Breast epithelium (tissue), 4 donors: ENCODE measurements at regions not wholly inside any gene's neighbourhood (a gene's known extent, or its start where the extent isn't known, plus 50 kb on each side); places are given as distances from the start of the nearest gene placed in this dataset.

ENCODE experiments used
- DNase-seq, 2 donors: peaks; one replicate each; pipeline ENCODE4 v3.0.0-alpha.2; 2019; ENCODE audit warnings: low spot score in 2 of 2
- H3K27ac ChIP-seq, 2 donors: fragments of 200-600 bp; sonication (generic) in 1 of 2; one replicate each; pipeline ENCODE4 v1.5.1; 2016 to 2019; ENCODE audit warnings: mild to moderate bottlenecking in 1 of 2
- H3K27me3 ChIP-seq, 2 donors: fragments of 200-600 bp; sonication (generic) in 1 of 2; one replicate each; pipeline versions ENCODE4 v1.5.1 to v1.6.0; 2017 to 2019; ENCODE audit warnings: control low read depth in 1 of 2, mild to moderate bottlenecking in 1 of 2
- H3K36me3 ChIP-seq: fragments of 200-600 bp; one replicate; pipeline ENCODE4 v1.5.1; 2019
- H3K4me1 ChIP-seq, 2 donors: fragments of 200-600 bp; sonication (generic); one replicate each; pipeline ENCODE4 v1.5.1; 2016 to 2019; ENCODE audit warnings: control low read depth in 1 of 2
- H3K4me3 ChIP-seq, 3 donors: fragments of 200-600 bp; sonication (generic); 1 replicate in 2 of 3; 2 replicates in 1 of 3; pipeline ENCODE4 v1.5.1; 2016 to 2019; ENCODE audit warnings: mild to moderate bottlenecking in 3 of 3, moderate library complexity in 2 of 3
- H3K9me3 ChIP-seq, 2 donors: fragments of 200-600 bp; sonication (generic) in 1 of 2; one replicate each; pipeline ENCODE4 v1.5.1; 2016 to 2019; ENCODE audit warnings: control low read depth in 1 of 2
- CTCF ChIP-seq, 3 donors: fragments of 450-650 bp; IDR thresholded peaks; one replicate each; pipeline ENCODE4 v1.5.1; 2016 to 2017; ENCODE audit warnings: antibody characterized with exemption in 3 of 3, mild to moderate bottlenecking in 3 of 3, moderate library complexity in 3 of 3
- POLR2A ChIP-seq: fragments of 450-650 bp; IDR thresholded peaks from one replicate; pipeline ENCODE4 v1.6.1; 2016; ENCODE audit warnings: antibody characterized with exemption, mild to moderate bottlenecking, moderate library complexity
- POLR2AphosphoS5 ChIP-seq, 3 donors: sonication (generic); formaldehyde crosslinking; IDR thresholded peaks; one replicate each; pipeline ENCODE4 v1.6.1; 2017; ENCODE audit warnings: antibody characterized with exemption in 3 of 3
- intact Hi-C: fragments of 100-400 bp; cut with DNase I; formaldehyde crosslinking; loops from one replicate; pipeline ENCODE4 v1.15.1; 2023; ENCODE audit warnings: low total_unique reads

DNA sequence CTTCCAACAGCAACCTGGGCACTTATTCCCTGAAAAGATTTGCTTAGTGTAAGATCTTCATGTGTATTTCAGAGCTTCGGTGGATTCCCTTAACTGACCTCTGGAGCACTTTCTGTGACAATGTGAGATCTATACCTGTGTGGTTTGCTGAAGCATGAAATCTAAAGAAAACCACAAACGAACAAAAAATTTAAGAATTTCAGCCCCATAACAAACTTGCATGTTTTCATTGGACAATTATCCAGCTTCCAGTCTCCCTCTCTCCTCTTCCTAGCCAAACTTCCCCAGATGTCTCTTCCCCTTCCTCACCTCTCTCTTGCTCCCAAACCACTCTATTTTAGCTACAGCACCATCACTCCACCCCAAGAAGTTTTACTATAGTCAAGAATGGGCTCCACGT, 279.9 kb upstream of the SORCS1 start:
- Histone ChIP-seq H3K4me1 (no peaks in the 10 kb centered on the region), H3K27ac (no peak overlapping the region), H3K9me3 (no peaks in the 10 kb centered on the region), H3K4me3 (no peak overlapping the region), H3K36me3 (no peaks in the 10 kb centered on the region), H3K27me3 (no peaks in the 10 kb centered on the region)
- DNase-seq, result no peak
- intact Hi-C loops, result no loop called here
- TF ChIP-seq POLR2A (no peak), CTCF (IDR thresholded peaks at IDR 0.05) (no peak), POLR2AphosphoS5 (IDR thresholded peaks at IDR 0.05) (no peak)

DNA sequence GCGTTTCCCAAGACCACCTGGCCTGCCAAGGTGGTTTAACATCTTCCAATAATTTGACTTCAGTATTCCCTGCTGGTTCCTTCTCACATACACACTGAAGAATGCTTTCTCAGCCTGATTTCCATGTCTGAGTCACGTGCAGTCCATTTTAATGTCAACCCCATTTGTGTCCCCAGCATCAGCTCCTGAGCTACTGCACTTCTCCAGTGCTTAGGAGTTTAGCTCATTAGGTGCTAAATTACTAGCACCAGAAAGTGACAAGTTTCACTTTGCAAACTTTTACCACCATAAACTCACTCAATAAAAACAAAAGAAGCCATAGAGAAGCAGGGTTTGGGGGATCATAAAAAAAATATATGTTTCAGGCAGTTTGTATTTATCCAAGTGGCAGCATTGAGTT, 279.3 kb upstream of the SORCS1 start:
- no peak for DNase-seq
- TF ChIP-seq POLR2A (no peak), CTCF (IDR thresholded peaks at IDR 0.05) (no peak)
- no peak overlapping the region for H3K27ac ChIP-seq
- H3K36me3 ChIP-seq, result no peaks in the 10 kb centered on the region
- no peak overlapping the region for H3K4me3 ChIP-seq
- H3K27me3 ChIP-seq, result no peaks in the 10 kb centered on the region
- intact Hi-C loops, result no loop called here
- H3K9me3 ChIP-seq, result no peaks in the 10 kb centered on the region
- H3K4me1 ChIP-seq, result no peaks in the 10 kb centered on the region

GRCh38 chr10:107443326-107443725, 278.8 kb upstream of the SORCS1 start:
- H3K27ac ChIP-seq, result no peak overlapping the region
- H3K27me3 ChIP-seq, result no peaks in the 10 kb centered on the region
- DNase-seq, result no peak
- H3K36me3 ChIP-seq, result no peaks in the 10 kb centered on the region
- TF ChIP-seq CTCF (IDR thresholded peaks at IDR 0.05) (no peak), POLR2A (no peak), POLR2AphosphoS5 (IDR thresholded peaks at IDR 0.05) (no peak)
- intact Hi-C loops, result no loop called here
- no peaks in the 10 kb centered on the region for H3K4me1 ChIP-seq
- H3K9me3 ChIP-seq, result no peaks in the 10 kb centered on the region
- no peak overlapping the region for H3K4me3 ChIP-seq

GRCh38 chr10:107442035-107442505, 277.6 kb upstream of the SORCS1 start:
- intact Hi-C loops, result no loop called here
- H3K4me3 ChIP-seq, result no peak overlapping the region
- TF ChIP-seq CTCF (IDR thresholded peaks at IDR 0.05) (no peak), POLR2A (no peak), POLR2AphosphoS5 (IDR thresholded peaks at IDR 0.05) (no peak)
- no peaks in the 10 kb centered on the region for H3K4me1 ChIP-seq
- H3K27ac ChIP-seq, result no peak overlapping the region
- H3K9me3 ChIP-seq, result no peaks in the 10 kb centered on the region
- H3K36me3 ChIP-seq, result no peaks in the 10 kb centered on the region
- no peaks in the 10 kb centered on the region for H3K27me3 ChIP-seq
- no peak for DNase-seq

GRCh38 chr10:107440741-107441140, 276.2 kb upstream of the SORCS1 start:
- Histone ChIP-seq H3K27ac (no peak overlapping the region), H3K36me3 (no peaks in the 10 kb centered on the region), H3K4me1 (no peaks in the 10 kb centered on the region), H3K27me3 (no peaks in the 10 kb centered on the region), H3K9me3 (no peaks in the 10 kb centered on the region), H3K4me3 (no peak overlapping the region)
- intact Hi-C loops, result no loop called here
- DNase-seq, result no peak
- TF ChIP-seq CTCF (IDR thresholded peaks at IDR 0.05) (no peak), POLR2A (no peak), POLR2AphosphoS5 (IDR thresholded peaks at IDR 0.05) (no peak)
